Right atrium auricular region (tissue), 2 donors: ENCODE measurements at regions not wholly inside any gene's neighbourhood (a gene's known extent, or its start where the extent isn't known, plus 50 kb on each side); places are given as distances from the start of the nearest gene placed in this dataset.

ENCODE experiments used
- DNase-seq: peaks from one replicate; pipeline ENCODE4 v3.0.0-alpha.2; 2019; ENCODE audit warnings: low spot score
- H3K27ac ChIP-seq, 2 donors: fragments of 200-600 bp; sonication (generic); 1 replicate in 1 of 2; 2 replicates in 1 of 2; pipeline ENCODE4 v1.5.1; 2016 to 2019
- H3K27me3 ChIP-seq, 2 donors: fragments of 200-600 bp; sonication (generic); one replicate each; pipeline versions ENCODE4 v1.5.1 to v1.6.0; 2017 to 2019
- H3K36me3 ChIP-seq: fragments of 200-600 bp; sonication (generic); one replicate; pipeline ENCODE4 v1.5.1; 2016
- H3K4me1 ChIP-seq, 2 donors: fragments of 200-600 bp; sonication (generic); one replicate each; pipeline versions ENCODE4 v1.5.1 to v1.6.0; 2017 to 2019
- H3K4me3 ChIP-seq, 2 donors: fragments of 200-600 bp; sonication (generic); 1 replicate in 1 of 2; 2 replicates in 1 of 2; pipeline ENCODE4 v1.5.1; 2017 to 2019; ENCODE audit warnings: mild to moderate bottlenecking in 1 of 2, moderate library complexity in 1 of 2
- H3K9me3 ChIP-seq, 2 donors: fragments of 200-600 bp; sonication (generic); one replicate each; pipeline ENCODE4 v1.5.1; 2019
- TF ChIP-seq, protein P1 (sequence below), 2 donors: fragments of 200-600 bp; sonication (generic); IDR thresholded peaks; one replicate each; pipeline ENCODE4 v1.5.1; 2019; ENCODE audit warnings: antibody characterized with exemption in 2 of 2

DNA sequence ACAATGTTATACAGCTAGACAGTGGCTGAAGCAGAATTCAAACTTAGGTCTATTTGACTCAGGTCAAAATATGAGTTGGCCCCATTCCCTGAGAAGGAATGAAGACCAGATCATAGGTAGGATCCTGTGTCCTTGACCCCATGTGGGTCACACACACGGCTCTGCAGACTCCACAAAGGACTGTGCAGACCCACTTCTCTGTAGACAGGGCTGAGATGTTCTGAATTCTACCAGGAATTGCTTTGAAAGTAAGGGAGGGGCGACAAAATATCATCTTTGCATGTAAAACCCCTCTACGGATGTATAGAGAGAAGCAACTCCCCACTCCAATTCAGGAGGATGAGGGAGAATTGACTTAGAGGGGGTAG is 62.3 kb upstream of the CTIF start:
- Histone ChIP-seq H3K9me3 (no peaks in the 10 kb centered on the region), H3K27ac (no peak overlapping the region), H3K4me1 (no peaks in the 10 kb centered on the region), H3K27me3 (no peaks in the 10 kb centered on the region), H3K36me3 (no peaks in the 10 kb centered on the region), H3K4me3 (no peak overlapping the region)
- TF ChIP-seq, protein P1, sequence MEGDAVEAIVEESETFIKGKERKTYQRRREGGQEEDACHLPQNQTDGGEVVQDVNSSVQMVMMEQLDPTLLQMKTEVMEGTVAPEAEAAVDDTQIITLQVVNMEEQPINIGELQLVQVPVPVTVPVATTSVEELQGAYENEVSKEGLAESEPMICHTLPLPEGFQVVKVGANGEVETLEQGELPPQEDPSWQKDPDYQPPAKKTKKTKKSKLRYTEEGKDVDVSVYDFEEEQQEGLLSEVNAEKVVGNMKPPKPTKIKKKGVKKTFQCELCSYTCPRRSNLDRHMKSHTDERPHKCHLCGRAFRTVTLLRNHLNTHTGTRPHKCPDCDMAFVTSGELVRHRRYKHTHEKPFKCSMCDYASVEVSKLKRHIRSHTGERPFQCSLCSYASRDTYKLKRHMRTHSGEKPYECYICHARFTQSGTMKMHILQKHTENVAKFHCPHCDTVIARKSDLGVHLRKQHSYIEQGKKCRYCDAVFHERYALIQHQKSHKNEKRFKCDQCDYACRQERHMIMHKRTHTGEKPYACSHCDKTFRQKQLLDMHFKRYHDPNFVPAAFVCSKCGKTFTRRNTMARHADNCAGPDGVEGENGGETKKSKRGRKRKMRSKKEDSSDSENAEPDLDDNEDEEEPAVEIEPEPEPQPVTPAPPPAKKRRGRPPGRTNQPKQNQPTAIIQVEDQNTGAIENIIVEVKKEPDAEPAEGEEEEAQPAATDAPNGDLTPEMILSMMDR (IDR thresholded peaks at IDR 0.05), result no peak
- no peak for DNase-seq

DNA sequence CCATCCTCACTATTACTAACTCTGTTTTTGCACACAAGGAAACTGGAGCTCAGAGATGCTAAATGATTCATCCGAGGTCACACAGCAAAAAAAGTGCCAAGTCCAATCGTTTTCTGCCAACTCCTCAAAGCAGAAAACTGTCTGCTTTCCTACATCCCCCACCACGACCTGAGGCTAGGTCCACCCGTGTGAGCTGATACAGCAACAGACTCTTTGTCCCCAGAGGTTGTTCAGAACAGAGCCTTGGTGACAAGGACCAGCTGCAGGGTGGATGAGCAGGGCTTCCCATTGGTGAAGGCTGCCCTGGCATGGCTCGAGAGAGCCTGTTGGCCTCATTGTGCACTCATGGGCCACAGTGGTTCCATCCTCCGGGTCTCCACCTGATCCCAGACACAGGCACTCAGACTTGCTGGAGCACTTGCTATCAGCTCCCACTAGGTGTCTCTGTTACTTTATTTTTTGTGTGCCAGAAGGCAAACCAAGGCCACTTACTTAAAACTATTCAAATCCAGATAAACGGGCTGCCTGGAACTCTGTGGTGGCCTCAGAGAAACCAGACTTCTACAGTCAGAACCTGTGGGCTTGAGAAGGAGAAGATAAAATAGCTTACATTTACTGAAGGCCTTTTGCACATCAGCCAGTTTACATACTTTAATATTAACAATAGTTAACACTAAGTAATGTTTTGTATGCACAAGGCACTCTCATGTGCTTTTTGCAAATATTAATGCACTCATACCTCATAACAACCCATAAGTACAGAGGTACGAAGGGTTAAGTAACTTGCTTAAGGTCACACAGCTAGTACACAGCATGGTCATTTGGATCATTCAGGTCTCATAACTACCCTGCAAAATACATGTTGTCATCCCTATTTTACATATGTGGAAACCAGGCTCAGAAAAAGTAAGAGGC is 62.9 kb upstream of the CTIF start:
- DNase-seq, result peak; percentile 71
- H3K36me3 ChIP-seq, result no peaks in the 10 kb centered on the region
- H3K27ac ChIP-seq, result no peak overlapping the region
- TF ChIP-seq, protein P1 (IDR thresholded peaks at IDR 0.05), result peak; percentile 74 to 92
- H3K9me3 ChIP-seq, result no peaks in the 10 kb centered on the region
- no peaks in the 10 kb centered on the region for H3K27me3 ChIP-seq
- no peaks in the 10 kb centered on the region for H3K4me1 ChIP-seq
- no peak overlapping the region for H3K4me3 ChIP-seq

DNA sequence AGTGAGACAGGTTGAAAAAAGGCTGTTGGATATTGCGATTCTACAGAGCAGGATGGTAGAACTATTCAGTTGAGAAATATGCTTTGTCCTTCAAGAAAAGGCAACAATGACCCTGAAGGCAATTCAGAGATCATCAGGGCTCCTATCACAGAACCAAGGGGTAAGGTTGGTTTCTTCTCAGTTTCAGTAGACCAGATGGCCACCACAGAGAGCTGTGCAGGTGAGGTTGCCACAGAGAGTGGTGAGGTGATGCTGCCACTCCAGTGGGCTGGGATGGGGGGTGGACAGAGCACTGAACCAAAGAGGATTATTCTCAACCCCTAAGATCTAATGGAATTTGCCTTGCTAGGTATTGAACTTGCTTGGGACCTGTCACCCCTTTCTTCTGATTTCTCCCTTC is 64.6 kb upstream of the ZBTB7C start:
- Histone ChIP-seq H3K27me3 (no peaks in the 10 kb centered on the region), H3K36me3 (no peaks in the 10 kb centered on the region), H3K9me3 (no peaks in the 10 kb centered on the region), H3K4me1 (no peaks in the 10 kb centered on the region), H3K4me3 (no peak overlapping the region), H3K27ac (no peak overlapping the region)
- DNase-seq, result peak; percentile 43
- TF ChIP-seq, protein P1 (IDR thresholded peaks at IDR 0.05), result no peak

DNA sequence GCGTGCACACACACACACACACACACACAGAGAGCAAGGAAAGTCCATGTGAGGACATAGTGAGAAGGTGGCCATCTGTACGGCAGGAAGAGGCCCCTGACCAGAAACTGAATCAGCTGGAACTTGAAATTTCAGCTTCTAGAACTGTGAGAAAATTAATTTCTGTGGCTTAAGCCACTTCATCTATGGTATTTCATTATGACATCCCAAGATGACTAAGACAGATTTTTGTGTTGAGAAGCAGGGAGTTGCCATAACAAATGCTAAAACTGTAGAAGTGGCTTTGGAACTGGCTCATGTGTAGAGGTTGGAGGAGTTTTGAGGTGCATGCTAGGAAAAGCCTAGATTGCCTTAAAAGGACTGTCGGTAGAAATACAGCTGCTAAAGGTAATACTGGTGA is 63.4 kb upstream of the ZBTB7C start:
- Histone ChIP-seq H3K27ac (no peak overlapping the region), H3K9me3 (no peaks in the 10 kb centered on the region), H3K27me3 (no peaks in the 10 kb centered on the region), H3K36me3 (no peaks in the 10 kb centered on the region), H3K4me1 (no peaks in the 10 kb centered on the region), H3K4me3 (no peak overlapping the region)
- TF ChIP-seq, protein P1 (IDR thresholded peaks at IDR 0.05), result no peak
- no peak for DNase-seq

DNA sequence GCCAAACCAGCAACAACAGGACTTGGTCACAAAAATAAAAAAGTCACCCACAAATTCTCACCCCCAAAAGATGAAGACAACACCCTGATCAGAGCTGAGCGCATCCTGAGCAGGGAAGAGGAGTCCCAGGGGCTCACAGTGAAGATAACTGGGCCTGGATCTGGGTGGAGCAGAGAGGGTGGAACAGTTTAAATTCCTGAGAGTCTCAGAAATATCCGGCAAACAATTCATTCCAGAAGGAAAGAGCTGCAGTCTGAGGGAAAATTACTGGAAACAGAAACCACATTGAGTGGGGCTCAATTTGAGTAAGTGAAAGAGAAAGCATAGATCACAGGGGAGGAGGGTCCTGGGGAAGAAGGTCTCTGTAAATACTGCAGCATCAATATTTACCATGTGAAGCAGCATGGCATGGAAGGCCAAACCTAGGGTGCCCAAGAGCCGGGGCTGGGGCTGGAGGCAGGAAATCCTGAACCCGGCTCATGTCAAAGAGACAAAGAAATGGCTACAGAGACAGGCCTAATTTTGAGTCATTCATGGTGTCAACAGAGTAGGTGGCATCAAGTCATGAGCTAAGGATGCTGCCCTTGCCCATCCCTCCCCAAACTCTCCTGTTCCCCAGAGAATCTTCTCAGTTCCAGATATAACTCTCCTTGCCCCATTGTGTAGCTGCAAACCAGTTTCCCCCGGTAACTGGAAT is 61.4 kb upstream of the ZBTB7C start:
- TF ChIP-seq, protein P1 (IDR thresholded peaks at IDR 0.05), result no peak
- peak; percentile 55 for DNase-seq
- no peaks in the 10 kb centered on the region for H3K4me1 ChIP-seq
- no peaks in the 10 kb centered on the region for H3K27me3 ChIP-seq
- no peak overlapping the region for H3K4me3 ChIP-seq
- H3K36me3 ChIP-seq, result no peaks in the 10 kb centered on the region
- no peaks in the 10 kb centered on the region for H3K9me3 ChIP-seq
- H3K27ac ChIP-seq, result peak overlapping the region; percentile 31 to 64
